Gastroesophageal sphincter (tissue), 4 donors: ENCODE measurements at regions not wholly inside any gene's neighbourhood (a gene's known extent, or its start where the extent isn't known, plus 50 kb on each side); places are given as distances from the start of the nearest gene placed in this dataset.

Source experiments
- ATAC-seq: fragments of 150-250 bp; one replicate; pipeline ENCODE4 v1.9.1; 2016; ENCODE audit warnings: mild to moderate bottlenecking, moderate library complexity
- H3K27ac ChIP-seq, 4 donors: fragments of 200-600 bp; sonication (generic) in 3 of 4; 1 replicate in 3 of 4; 2 replicates in 1 of 4; pipeline ENCODE4 v1.5.1; 2016 to 2019
- H3K27me3 ChIP-seq: fragments of 200-600 bp; sonication (generic); one replicate; pipeline ENCODE4 v1.5.1; 2019
- H3K36me3 ChIP-seq, 2 donors: fragments of 200-600 bp; sonication (generic); one replicate each; pipeline ENCODE4 v1.5.1; 2019; ENCODE audit warnings: control low read depth in 1 of 2
- H3K4me1 ChIP-seq, 3 donors: fragments of 200-600 bp; sonication (generic); 1 replicate in 2 of 3; 2 replicates in 1 of 3; pipeline ENCODE4 v1.5.1; 2016 to 2019; ENCODE audit warnings: control low read depth in 2 of 3
- H3K4me3 ChIP-seq, 2 donors: fragments of 200-600 bp; sonication (generic); one replicate each; pipeline ENCODE4 v1.5.1; 2019; ENCODE audit warnings: mild to moderate bottlenecking in 1 of 2, moderate library complexity in 1 of 2
- H3K9me3 ChIP-seq, 3 donors: fragments of 200-600 bp; sonication (generic); one replicate each; pipeline ENCODE4 v1.5.1; 2017 to 2019; ENCODE audit warnings: control low read depth in 2 of 3
- EP300 ChIP-seq: sonication (generic); formaldehyde crosslinking; IDR thresholded peaks from one replicate; pipeline ENCODE4 v1.6.1; 2017; ENCODE audit warnings: antibody characterized with exemption, mild to moderate bottlenecking
- POLR2A ChIP-seq, 2 donors: fragments of 450-650 bp; IDR thresholded peaks; one replicate each; pipeline ENCODE4 v1.6.1; 2017; ENCODE audit warnings: antibody characterized with exemption in 2 of 2, mild to moderate bottlenecking in 2 of 2, moderate library complexity in 1 of 2
- POLR2AphosphoS5 ChIP-seq: sonication (generic); formaldehyde crosslinking; IDR thresholded peaks from one replicate; pipeline ENCODE4 v1.6.1; 2017; ENCODE audit warnings: antibody characterized with exemption
- WGBS, 2 donors: methylation state at CpG; one replicate each; pipeline ENCODE4 v1.1.5; 2018; ENCODE audit warnings: low coverage in 1 of 2; 5-methylcytosine and 5-hydroxymethylcytosine counted together
- TF ChIP-seq, protein P1 (sequence below), 4 experiments: fragments of 200-600 bp in 2 of 4; fragments of 450-650 bp in 2 of 4; sonication (generic) in 1 of 4; IDR thresholded peaks; one replicate each; pipeline ENCODE4 v1.5.1; 2017 to 2019; ENCODE audit warnings: antibody characterized with exemption in 4 of 4, mild to moderate bottlenecking in 2 of 4, moderate library complexity in 2 of 4

DNA sequence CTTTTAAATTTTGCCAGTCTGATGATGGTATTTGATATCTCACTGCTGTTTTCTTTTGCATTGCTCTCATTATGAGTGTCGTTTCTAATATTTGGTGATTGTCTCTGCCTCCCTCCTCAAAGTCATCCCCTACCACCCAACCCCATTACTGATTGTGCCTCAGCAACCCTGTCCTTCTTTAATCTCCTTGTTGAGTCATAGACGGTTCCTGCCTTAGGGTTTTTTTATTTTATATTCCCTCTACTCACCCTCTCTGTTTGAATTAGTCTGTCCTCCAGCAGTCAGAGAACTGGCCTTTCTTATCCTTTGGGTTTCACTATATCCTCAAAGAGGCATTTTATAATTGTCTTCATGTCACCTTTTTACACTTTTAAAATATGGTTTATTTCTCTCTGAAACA lies 409.3 kb upstream of the CPEB2 start:
- Histone ChIP-seq H3K36me3 (no peaks in the 10 kb centered on the region), H3K4me3 (no peak overlapping the region), H3K9me3 (no peaks in the 10 kb centered on the region), H3K27me3 (no peaks in the 10 kb centered on the region), H3K27ac (no peak overlapping the region), H3K4me1 (no peaks in the 10 kb centered on the region)
- TF ChIP-seq POLR2A (IDR thresholded peaks at IDR 0.05): no peak
- TF ChIP-seq, protein P1, sequence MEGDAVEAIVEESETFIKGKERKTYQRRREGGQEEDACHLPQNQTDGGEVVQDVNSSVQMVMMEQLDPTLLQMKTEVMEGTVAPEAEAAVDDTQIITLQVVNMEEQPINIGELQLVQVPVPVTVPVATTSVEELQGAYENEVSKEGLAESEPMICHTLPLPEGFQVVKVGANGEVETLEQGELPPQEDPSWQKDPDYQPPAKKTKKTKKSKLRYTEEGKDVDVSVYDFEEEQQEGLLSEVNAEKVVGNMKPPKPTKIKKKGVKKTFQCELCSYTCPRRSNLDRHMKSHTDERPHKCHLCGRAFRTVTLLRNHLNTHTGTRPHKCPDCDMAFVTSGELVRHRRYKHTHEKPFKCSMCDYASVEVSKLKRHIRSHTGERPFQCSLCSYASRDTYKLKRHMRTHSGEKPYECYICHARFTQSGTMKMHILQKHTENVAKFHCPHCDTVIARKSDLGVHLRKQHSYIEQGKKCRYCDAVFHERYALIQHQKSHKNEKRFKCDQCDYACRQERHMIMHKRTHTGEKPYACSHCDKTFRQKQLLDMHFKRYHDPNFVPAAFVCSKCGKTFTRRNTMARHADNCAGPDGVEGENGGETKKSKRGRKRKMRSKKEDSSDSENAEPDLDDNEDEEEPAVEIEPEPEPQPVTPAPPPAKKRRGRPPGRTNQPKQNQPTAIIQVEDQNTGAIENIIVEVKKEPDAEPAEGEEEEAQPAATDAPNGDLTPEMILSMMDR (IDR thresholded peaks at IDR 0.05): no peak
- TF ChIP-seq POLR2AphosphoS5: no peak
- TF ChIP-seq EP300: no peak
- WGBS, 2 donors: 53 to 80% methylated on average over 2 of the region's 2 CpGs
- ATAC-seq: no peak

DNA sequence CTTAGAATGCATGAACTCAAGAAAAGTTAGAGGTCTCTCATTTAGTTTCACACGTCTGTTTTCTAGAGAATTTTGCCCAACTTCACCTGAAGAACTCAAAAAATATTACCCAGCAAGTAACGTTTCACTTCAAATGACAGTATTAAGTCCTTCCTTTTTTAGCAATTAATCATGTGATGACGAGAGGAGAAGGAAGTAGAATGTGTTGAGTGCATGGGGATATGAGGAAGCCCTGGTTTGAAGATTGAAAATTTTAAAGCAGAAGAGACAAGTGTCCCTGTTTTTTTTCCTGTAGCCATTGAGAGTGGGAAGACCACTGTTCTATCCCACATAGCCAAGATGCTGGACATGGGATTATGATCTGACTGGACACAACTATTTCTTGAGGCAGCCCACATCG lies 406.3 kb upstream of the CPEB2 start:
- Histone ChIP-seq H3K4me3 (no peak overlapping the region), H3K4me1 (no peaks in the 10 kb centered on the region), H3K9me3 (no peaks in the 10 kb centered on the region), H3K27me3 (no peaks in the 10 kb centered on the region), H3K36me3 (no peaks in the 10 kb centered on the region), H3K27ac (no peak overlapping the region)
- no peak for TF ChIP-seq POLR2AphosphoS5
- no peak for TF ChIP-seq EP300
- TF ChIP-seq, protein P1 (IDR thresholded peaks at IDR 0.05): no peak
- no peak for TF ChIP-seq POLR2A (IDR thresholded peaks at IDR 0.05)
- ATAC-seq: no peak
- WGBS, 2 donors: 34 to 73% methylated on average over 2 to 4 of the region's 4 CpGs

DNA sequence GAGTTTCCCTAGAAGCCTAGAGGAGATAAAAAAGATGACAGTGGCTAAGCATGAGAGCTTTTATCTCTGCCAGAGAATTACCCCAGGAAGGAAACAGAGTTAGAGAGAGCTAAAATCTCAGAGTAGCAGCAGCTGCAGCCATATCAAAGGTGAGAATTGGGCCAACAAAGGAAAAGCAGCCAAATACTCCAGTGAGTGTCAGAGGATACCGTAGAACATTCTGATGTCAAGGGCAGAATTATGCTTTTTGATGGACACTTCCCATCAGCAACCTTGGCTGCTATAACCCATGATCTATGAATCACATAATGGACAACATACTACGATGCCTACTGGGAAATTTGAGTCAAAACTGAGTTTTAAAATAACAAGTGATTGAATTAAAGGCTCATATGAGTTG lies 405.8 kb upstream of the CPEB2 start:
- H3K36me3 ChIP-seq: no peaks in the 10 kb centered on the region
- WGBS, 2 donors: 58 to 75% methylated on average over 2 of the region's 2 CpGs
- H3K4me3 ChIP-seq: no peak overlapping the region
- no peaks in the 10 kb centered on the region for H3K27me3 ChIP-seq
- TF ChIP-seq EP300: no peak
- TF ChIP-seq POLR2A (IDR thresholded peaks at IDR 0.05): no peak
- TF ChIP-seq, protein P1 (IDR thresholded peaks at IDR 0.05): no peak
- no peak for TF ChIP-seq POLR2AphosphoS5
- H3K4me1 ChIP-seq: no peaks in the 10 kb centered on the region
- no peaks in the 10 kb centered on the region for H3K9me3 ChIP-seq
- no peak for ATAC-seq
- no peak overlapping the region for H3K27ac ChIP-seq

DNA sequence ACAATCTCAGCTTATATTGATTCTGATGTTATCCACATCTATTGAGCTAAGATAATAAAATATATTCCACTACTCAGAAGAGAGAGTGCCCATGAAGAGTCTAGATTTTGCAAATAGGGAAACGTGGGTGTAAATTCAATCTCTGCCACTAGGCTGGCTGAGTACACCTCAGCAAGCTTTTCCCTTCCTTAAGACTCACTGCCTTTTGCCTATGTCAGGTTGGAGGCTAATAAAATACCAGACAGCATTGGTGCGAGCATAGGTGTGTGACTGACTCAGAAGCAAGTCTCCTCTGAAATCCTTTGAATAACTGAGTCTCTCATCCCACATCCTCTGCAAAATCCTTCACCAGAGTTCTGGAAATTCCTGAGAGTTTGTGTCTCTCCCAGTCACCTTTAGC lies 405.4 kb upstream of the CPEB2 start:
- no peak overlapping the region for H3K4me3 ChIP-seq
- no peak for ATAC-seq
- 40 to 65% methylated on average over 2 of the region's 2 CpGs for WGBS, 2 donors
- no peak overlapping the region for H3K27ac ChIP-seq
- H3K9me3 ChIP-seq: no peaks in the 10 kb centered on the region
- no peaks in the 10 kb centered on the region for H3K27me3 ChIP-seq
- H3K4me1 ChIP-seq: no peaks in the 10 kb centered on the region
- no peaks in the 10 kb centered on the region for H3K36me3 ChIP-seq
- TF ChIP-seq POLR2AphosphoS5 (no peak), EP300 (no peak), POLR2A (IDR thresholded peaks at IDR 0.05) (no peak)
- TF ChIP-seq, protein P1 (IDR thresholded peaks at IDR 0.05): no peak

DNA sequence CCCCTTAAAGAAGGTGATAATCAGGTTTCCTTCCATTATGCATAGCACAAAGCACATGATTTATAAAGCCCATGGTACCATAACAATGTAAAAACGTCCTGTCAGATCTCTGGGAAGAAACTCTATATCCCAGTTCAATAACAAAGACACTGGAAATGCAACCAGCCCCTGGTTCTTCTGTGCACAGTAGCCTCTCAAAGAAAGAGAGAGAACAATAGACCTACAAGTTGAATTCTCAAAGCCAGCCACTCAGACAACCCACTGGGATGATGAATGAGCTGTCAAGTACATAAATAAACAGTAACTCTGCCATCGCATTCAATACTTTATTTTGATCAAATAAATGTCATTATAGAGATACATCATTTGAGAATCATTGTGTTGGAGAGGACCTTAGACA lies 400.1 kb upstream of the CPEB2 start:
- ATAC-seq: no peak
- no peak for TF ChIP-seq POLR2A (IDR thresholded peaks at IDR 0.05)
- TF ChIP-seq, protein P1 (IDR thresholded peaks at IDR 0.05): no peak
- no peak for TF ChIP-seq EP300
- TF ChIP-seq POLR2AphosphoS5: no peak
- no peaks in the 10 kb centered on the region for H3K4me1 ChIP-seq
- 35 to 50% methylated on average over 2 of the region's 2 CpGs for WGBS, 2 donors
- no peak overlapping the region for H3K4me3 ChIP-seq
- H3K36me3 ChIP-seq: no peaks in the 10 kb centered on the region
- H3K27ac ChIP-seq: no peak overlapping the region
- no peaks in the 10 kb centered on the region for H3K27me3 ChIP-seq
- H3K9me3 ChIP-seq: no peaks in the 10 kb centered on the region
